ENCODE measurements at regions not wholly inside any gene's neighbourhood (a gene's known extent, or its start where the extent isn't known, plus 50 kb on each side); places are given as distances from the start of the nearest gene placed in this dataset.

DNA sequence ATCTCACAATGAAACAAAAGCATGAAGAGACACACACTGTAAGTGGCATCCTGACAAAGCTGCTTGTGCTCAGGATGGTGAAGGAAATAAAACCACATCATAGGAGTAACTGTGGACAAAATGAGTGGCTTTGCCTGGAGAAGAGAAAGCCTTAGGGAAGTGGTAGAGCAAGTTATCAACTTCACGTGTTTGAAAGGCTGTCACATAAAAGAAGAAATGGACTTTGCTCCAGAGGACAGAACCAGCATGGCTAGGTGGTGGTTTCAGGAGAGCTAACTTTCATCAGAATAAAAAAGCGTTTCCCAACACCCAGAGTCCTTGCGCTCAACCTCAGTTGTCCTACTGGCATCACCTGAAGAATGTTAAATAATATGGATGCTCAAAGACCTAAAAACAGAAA, 139.9 kb downstream of the SETD4 start:
- H3K27me3 ChIP-seq: no peaks in the 10 kb centered on the region
- no peaks in the 10 kb centered on the region for H3K9me3 ChIP-seq
- no peaks in the 10 kb centered on the region for H3K4me1 ChIP-seq
- H3K36me3 ChIP-seq: no peaks in the 10 kb centered on the region
- intact Hi-C loops (cut with DNase I; ENCODE audit: low total_unique reads): no loop called here
- in situ Hi-C loops (cut with MboI; ENCODE audit: low sequenced_read_pairs in 4 of 4): no loop called here
- H3K4me3 ChIP-seq: no peak overlapping the region
- TF ChIP-seq, protein P1, sequence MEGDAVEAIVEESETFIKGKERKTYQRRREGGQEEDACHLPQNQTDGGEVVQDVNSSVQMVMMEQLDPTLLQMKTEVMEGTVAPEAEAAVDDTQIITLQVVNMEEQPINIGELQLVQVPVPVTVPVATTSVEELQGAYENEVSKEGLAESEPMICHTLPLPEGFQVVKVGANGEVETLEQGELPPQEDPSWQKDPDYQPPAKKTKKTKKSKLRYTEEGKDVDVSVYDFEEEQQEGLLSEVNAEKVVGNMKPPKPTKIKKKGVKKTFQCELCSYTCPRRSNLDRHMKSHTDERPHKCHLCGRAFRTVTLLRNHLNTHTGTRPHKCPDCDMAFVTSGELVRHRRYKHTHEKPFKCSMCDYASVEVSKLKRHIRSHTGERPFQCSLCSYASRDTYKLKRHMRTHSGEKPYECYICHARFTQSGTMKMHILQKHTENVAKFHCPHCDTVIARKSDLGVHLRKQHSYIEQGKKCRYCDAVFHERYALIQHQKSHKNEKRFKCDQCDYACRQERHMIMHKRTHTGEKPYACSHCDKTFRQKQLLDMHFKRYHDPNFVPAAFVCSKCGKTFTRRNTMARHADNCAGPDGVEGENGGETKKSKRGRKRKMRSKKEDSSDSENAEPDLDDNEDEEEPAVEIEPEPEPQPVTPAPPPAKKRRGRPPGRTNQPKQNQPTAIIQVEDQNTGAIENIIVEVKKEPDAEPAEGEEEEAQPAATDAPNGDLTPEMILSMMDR (IDR thresholded peaks at IDR 0.05 in 4 of 5, conservative IDR thresholded peaks at IDR 0.05 in 1 of 5): no peak
- no peak for TF ChIP-seq POLR2A (IDR thresholded peaks at IDR 0.05)
- no peak for ATAC-seq
- DNase-seq: no peak
- no peak overlapping the region for H3K27ac ChIP-seq

DNA sequence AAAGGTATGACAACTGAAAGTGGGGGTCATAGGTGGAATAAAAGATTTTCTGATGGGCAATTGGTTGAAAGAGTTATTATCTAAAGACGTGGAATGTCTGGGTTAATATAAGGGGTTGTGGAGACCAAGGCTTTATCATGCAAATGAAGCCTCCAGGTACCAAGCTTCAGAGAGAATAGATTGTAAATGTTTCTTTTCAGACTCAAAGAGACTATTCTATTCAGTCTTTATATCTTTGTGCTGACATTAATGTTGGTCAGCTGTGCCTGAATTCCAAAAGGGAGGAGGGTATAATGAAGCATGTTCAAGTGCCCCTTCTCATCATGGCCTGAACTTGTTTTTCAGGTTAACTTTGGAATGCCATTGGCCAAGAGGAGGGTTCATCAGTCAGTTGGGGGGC, 145.3 kb downstream of the SETD4 start:
- H3K27ac ChIP-seq: no peak overlapping the region
- DNase-seq: no peak
- no peak for ATAC-seq
- TF ChIP-seq POLR2A (IDR thresholded peaks at IDR 0.05): no peak
- TF ChIP-seq, protein P1 (IDR thresholded peaks at IDR 0.05 in 4 of 5, conservative IDR thresholded peaks at IDR 0.05 in 1 of 5): no peak
- H3K36me3 ChIP-seq: no peaks in the 10 kb centered on the region
- no peak overlapping the region for H3K4me3 ChIP-seq
- H3K4me1 ChIP-seq: no peaks in the 10 kb centered on the region
- intact Hi-C loops (cut with DNase I; ENCODE audit: low total_unique reads): no loop called here
- H3K27me3 ChIP-seq: no peaks in the 10 kb centered on the region
- in situ Hi-C loops (cut with MboI; ENCODE audit: low sequenced_read_pairs in 4 of 4): no loop called here
- H3K9me3 ChIP-seq: no peaks in the 10 kb centered on the region

DNA sequence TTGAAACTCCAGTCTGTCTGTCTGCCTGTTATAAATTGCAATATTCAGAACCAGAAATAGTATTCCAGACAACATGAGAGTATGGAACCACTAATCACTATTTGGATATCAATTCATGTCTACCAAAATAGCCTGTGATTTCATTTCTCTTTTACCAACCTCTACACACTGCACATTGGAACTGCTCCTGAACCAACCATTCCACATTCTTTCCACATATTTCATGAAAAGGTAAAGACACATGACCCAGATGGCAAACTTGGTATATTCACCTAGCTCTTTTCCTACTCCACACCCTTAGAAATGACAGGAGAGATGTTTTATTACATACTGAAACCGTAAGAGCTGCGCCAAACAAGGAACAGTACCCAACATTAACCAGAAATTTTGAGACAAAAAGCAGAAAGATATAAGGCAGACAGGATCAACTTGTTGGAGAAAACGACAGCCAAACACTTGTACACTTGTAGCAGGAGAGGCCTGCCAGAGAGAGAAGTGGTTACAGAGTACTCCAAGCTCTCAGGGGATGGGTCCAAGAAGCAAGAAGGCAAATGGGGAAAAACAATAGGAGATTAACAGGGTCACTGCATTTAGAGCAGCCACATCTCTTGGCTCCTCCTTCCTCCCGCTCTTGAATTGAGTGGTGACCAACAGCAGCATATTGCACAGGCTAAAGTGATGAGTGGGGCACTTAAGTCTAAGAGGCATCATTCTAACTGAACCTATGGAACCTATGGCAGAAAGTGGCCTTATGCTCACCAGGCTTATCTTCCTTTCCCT, 148.7 kb downstream of the SETD4 start:
- Histone ChIP-seq H3K9me3 (no peaks in the 10 kb centered on the region), H3K4me1 (no peaks in the 10 kb centered on the region), H3K4me3 (no peak overlapping the region), H3K27ac (no peak overlapping the region), H3K36me3 (no peaks in the 10 kb centered on the region), H3K27me3 (no peaks in the 10 kb centered on the region)
- in situ Hi-C loops (cut with MboI; ENCODE audit: low sequenced_read_pairs in 4 of 4): no loop called here
- TF ChIP-seq POLR2A (IDR thresholded peaks at IDR 0.05): no peak
- TF ChIP-seq, protein P1 (IDR thresholded peaks at IDR 0.05 in 4 of 5, conservative IDR thresholded peaks at IDR 0.05 in 1 of 5): no peak
- ATAC-seq (no peak), DNase-seq (no peak)
- intact Hi-C loops (cut with DNase I; ENCODE audit: low total_unique reads): no loop called here

DNA sequence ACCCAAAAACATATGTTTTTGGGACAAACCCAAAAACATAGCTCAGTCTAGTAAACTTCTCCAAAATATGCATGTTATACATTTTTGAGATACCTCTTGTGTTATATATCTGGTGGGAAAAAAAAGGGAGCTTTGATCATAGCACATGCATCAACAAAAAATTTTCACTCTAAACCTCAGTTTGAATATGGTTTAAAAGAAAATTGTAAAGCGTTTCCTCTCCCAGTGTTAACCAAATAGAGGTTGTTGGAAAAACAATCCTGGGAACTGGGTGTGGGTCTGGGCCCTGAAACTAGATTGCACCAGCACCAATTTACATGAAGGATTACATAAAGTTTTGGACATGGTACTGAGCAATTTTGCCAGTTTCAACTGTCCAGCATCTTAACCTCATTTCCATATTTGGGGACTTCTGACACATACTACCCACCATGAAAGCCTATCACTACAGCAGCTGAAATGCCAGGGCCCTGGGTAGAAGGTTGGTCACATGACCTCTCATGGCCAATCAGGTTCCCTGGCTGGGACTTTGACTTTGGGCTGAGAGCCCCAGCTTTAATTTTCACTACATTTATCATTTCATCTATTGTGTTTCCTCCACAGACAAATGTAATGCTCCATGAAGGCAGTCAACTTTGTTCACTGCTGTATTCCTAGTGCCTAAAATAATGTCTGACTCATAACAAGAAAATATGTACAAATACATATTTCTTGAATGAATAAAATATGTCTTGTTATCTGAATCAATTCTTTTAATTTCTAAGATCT, 150.7 kb downstream of the SETD4 start:
- in situ Hi-C loops (cut with MboI; ENCODE audit: low sequenced_read_pairs in 4 of 4): no loop called here
- H3K36me3 ChIP-seq: no peaks in the 10 kb centered on the region
- H3K4me1 ChIP-seq: no peaks in the 10 kb centered on the region
- ATAC-seq (no peak), DNase-seq (no peak)
- no peak overlapping the region for H3K27ac ChIP-seq
- TF ChIP-seq, protein P1 (IDR thresholded peaks at IDR 0.05 in 4 of 5, conservative IDR thresholded peaks at IDR 0.05 in 1 of 5): no peak
- no peak for TF ChIP-seq POLR2A (IDR thresholded peaks at IDR 0.05)
- intact Hi-C loops (cut with DNase I; ENCODE audit: low total_unique reads): no loop called here
- H3K27me3 ChIP-seq: no peaks in the 10 kb centered on the region
- no peaks in the 10 kb centered on the region for H3K9me3 ChIP-seq
- H3K4me3 ChIP-seq: no peak overlapping the region
